ENCODE measurements at regions not wholly inside any gene's neighbourhood (a gene's known extent, or its start where the extent isn't known, plus 50 kb on each side); places are given as distances from the start of the nearest gene placed in this dataset.

DNA sequence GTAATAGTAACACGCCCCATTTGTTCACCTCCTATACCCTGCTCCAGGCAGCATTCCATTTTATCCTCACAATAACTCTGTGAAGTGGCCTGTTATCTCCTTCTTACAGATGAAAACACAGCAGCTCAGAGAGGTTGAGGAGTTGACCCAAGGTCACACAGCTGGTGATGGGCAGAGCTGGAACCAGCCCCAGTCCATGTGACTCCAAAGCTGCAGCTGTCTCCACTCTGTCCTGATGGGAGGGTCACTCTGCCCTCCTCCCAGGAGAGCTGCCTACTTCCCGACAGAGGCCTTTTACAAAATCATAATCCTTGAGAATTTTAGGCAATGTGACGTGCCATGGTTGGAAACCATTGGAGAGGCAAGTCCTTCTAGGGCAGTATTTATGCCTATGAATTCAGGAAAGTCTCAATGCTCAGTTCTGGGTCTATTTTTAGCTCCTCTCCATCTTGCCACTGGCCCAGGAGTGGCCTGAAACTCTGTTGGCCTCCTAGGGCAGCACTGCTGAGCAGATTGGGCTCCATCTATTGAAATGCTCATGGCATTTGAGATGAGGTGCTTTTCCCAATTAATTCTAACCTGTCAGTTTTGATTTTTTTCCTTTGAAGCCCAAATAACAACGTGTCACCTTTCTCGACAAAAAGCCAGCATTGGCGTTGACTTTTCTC lies 50.1 kb upstream of the KCNK12 start:
- no peak for TF ChIP-seq ZNF274 (IDR thresholded peaks at IDR 0.05; ENCODE audit: low read depth, low read length)

More for the DNA sequence above, 50.1 kb upstream of the KCNK12 start:
- no peak overlapping the region for H3K4me3 ChIP-seq (ENCODE audit: low read length)
